GM10266 (cell line): ENCODE measurements at regions not wholly inside any gene's neighbourhood (a gene's known extent, or its start where the extent isn't known, plus 50 kb on each side); places are given as distances from the start of the nearest gene placed in this dataset.

ENCODE experiments used
- DNase-seq: peaks from one replicate; pipeline ENCODE4 v3.0.0; 2012; ENCODE audit errors: extremely low spot score
- CTCF ChIP-seq: IDR thresholded peaks from 2 replicates; pipeline ENCODE4 v1.5.1; 2012; ENCODE audit warnings: mild to moderate bottlenecking, low read depth; ENCODE audit not compliant: control insufficient read depth, insufficient read depth; ENCODE audit errors: missing control alignments

GRCh38 chr22:19580291-19580890 lies 56.2 kb upstream of the CLDN5 start:
- TF ChIP-seq CTCF = no peak
- DNase-seq = no peak

GRCh38 chr22:19582033-19582693 lies 58.0 kb upstream of the CLDN5 start:
- no peak for DNase-seq
- TF ChIP-seq CTCF = no peak

- no peak for TF ChIP-seq CTCF
- no peak for DNase-seq
These were observed 62.9 kb upstream of the CLDN5 start for GRCh38 chr22:19586922-19587684.

GRCh38 chr22:19590696-19591095 lies 66.5 kb upstream of the CLDN5 start:
- DNase-seq = no peak
- TF ChIP-seq CTCF = no peak

- no peak for DNase-seq
These were observed 67.4 kb upstream of the CLDN5 start for GRCh38 chr22:19591568-19591967.

GRCh38 chr22:19592464-19592863 lies 68.3 kb upstream of the CLDN5 start:
- no peak for DNase-seq
- TF ChIP-seq CTCF = no peak

More at GRCh38 chr22:19591568-19591967, 67.4 kb upstream of the CLDN5 start:
- TF ChIP-seq CTCF = no peak
